HepG2 (cell line): ENCODE measurements at regions not wholly inside any gene's neighbourhood (a gene's known extent, or its start where the extent isn't known, plus 50 kb on each side); places are given as distances from the start of the nearest gene placed in this dataset.
A peak's percentile ranks its signal among the peaks of the same experiment; 100 is the strongest.

Source experiments
- ELF3 ChIP-seq: IDR thresholded peaks from 2 replicates; pipeline ENCODE4 v1.6.1; 2016; ENCODE audit warnings: missing genetic modification reagents, missing compliant biosample characterization
- HNF4A ChIP-seq: sonication (generic); formaldehyde crosslinking; IDR thresholded peaks from 2 replicates; pipeline ENCODE4 v1.4.0; 2020; ENCODE audit warnings: missing genetic modification reagents
- HOXA5 ChIP-seq: sonication (generic); formaldehyde crosslinking; IDR thresholded peaks from 2 replicates; pipeline ENCODE4 v1.4.0; 2020; ENCODE audit warnings: missing genetic modification reagents
- MEF2D ChIP-seq: sonication (generic); formaldehyde crosslinking; IDR thresholded peaks from 2 replicates; pipeline ENCODE4 v1.5.1; 2020; ENCODE audit warnings: mild to moderate bottlenecking, missing genetic modification reagents
- YEATS2 ChIP-seq: sonication (generic); formaldehyde crosslinking; IDR thresholded peaks from 2 replicates; pipeline ENCODE4 v1.4.0; 2020; ENCODE audit warnings: missing genetic modification reagents, borderline replicate concordance
- ZC3H4 ChIP-seq: sonication (generic); formaldehyde crosslinking; IDR thresholded peaks from 2 replicates; pipeline ENCODE4 v1.4.0; 2020; ENCODE audit warnings: missing genetic modification reagents, borderline replicate concordance
- ZNF234 ChIP-seq: sonication (generic); formaldehyde crosslinking; conservative IDR thresholded peaks from 2 replicates; pipeline ENCODE4 v1.5.1; 2020; ENCODE audit warnings: mild to moderate bottlenecking, missing genetic modification reagents
- ZNF564 ChIP-seq: sonication (generic); formaldehyde crosslinking; IDR thresholded peaks from 2 replicates; pipeline ENCODE4 v1.8.1; 2023; ENCODE audit warnings: mild to moderate bottlenecking, missing genetic modification reagents
- ZSCAN9 ChIP-seq: IDR thresholded peaks from 2 replicates; pipeline ENCODE4 v1.6.1; 2016; ENCODE audit warnings: borderline replicate concordance
- TF ChIP-seq, protein P1 (sequence below), 2 experiments: sonication (generic) in 1 of 2; formaldehyde crosslinking in 1 of 2; IDR thresholded peaks; 2 replicates each; pipeline versions ENCODE4 v1.6.1 to v1.9.0; 2014 to 2022; ENCODE audit warnings: antibody characterized with exemption in 1 of 2, borderline replicate concordance in 1 of 2, inconsistent platforms in 1 of 2, low read depth in 1 of 2, missing genetic modification reagents in 1 of 2
- TF ChIP-seq, protein P2 (sequence below): sonication (generic); formaldehyde crosslinking; IDR thresholded peaks from 2 replicates; pipeline ENCODE4 v1.5.0; 2020; ENCODE audit warnings: mild to moderate bottlenecking, missing genetic modification reagents, moderate library complexity
- TF ChIP-seq, protein P3 (sequence below): sonication (generic); formaldehyde crosslinking; IDR thresholded peaks from 2 replicates; pipeline ENCODE4 v1.8.0; 2022; ENCODE audit warnings: missing genetic modification reagents, low read depth, mild to moderate bottlenecking, borderline replicate concordance
- TF ChIP-seq, protein P4 (sequence below): IDR thresholded peaks from 2 replicates; pipeline ENCODE4 v1.6.1; 2016; ENCODE audit warnings: low read depth, missing genetic modification reagents, missing compliant biosample characterization

DNA sequence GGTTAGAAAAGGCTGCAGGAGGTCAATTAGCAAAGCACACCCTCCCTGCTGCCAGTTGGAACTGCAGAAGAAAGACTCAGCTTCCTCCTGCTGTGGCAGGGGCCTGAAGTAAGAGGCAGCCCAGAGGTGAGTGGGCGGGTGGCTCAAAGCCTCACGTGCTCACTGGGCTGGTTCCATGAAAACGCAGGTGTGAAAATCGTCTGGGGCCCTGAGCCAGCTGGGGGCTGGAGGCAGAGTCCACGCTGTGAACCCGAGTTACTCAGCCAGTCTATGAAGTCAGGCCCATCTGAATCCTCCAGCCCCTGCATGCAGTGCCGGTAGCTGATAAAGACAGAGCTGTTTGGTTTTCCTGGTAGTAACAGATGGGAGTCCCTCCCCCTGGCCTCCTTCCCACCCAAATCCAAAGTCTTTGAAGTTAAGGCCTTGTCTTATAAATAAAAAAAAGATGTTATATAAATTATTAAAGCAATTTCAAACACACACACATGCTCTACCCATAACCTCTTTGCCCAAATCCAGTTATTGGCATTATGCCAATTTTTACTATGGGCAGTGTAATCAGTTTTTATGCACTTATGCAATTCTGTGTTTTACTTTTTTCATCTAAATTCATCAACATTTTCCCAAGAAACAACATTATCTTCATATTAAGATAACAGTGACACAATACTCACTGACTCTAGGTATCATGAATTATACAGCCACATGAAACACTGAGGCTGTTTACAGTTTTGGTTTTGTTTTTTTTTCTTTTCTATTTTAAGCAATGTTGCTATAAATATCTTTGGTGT lies 57.9 kb upstream of the PNMA1 start (continued):
- TF ChIP-seq, protein P1, sequence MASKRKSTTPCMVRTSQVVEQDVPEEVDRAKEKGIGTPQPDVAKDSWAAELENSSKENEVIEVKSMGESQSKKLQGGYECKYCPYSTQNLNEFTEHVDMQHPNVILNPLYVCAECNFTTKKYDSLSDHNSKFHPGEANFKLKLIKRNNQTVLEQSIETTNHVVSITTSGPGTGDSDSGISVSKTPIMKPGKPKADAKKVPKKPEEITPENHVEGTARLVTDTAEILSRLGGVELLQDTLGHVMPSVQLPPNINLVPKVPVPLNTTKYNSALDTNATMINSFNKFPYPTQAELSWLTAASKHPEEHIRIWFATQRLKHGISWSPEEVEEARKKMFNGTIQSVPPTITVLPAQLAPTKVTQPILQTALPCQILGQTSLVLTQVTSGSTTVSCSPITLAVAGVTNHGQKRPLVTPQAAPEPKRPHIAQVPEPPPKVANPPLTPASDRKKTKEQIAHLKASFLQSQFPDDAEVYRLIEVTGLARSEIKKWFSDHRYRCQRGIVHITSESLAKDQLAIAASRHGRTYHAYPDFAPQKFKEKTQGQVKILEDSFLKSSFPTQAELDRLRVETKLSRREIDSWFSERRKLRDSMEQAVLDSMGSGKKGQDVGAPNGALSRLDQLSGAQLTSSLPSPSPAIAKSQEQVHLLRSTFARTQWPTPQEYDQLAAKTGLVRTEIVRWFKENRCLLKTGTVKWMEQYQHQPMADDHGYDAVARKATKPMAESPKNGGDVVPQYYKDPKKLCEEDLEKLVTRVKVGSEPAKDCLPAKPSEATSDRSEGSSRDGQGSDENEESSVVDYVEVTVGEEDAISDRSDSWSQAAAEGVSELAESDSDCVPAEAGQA (IDR thresholded peaks at IDR 0.05; ENCODE audit: low read depth) = peak; percentile 37; the same call in 1 of the 2 replicates
- TF ChIP-seq, protein P1 (CRISPR knock-in tag; IDR thresholded peaks at IDR 0.05; ENCODE audit: borderline replicate concordance) = no peak
- TF ChIP-seq, protein P2, sequence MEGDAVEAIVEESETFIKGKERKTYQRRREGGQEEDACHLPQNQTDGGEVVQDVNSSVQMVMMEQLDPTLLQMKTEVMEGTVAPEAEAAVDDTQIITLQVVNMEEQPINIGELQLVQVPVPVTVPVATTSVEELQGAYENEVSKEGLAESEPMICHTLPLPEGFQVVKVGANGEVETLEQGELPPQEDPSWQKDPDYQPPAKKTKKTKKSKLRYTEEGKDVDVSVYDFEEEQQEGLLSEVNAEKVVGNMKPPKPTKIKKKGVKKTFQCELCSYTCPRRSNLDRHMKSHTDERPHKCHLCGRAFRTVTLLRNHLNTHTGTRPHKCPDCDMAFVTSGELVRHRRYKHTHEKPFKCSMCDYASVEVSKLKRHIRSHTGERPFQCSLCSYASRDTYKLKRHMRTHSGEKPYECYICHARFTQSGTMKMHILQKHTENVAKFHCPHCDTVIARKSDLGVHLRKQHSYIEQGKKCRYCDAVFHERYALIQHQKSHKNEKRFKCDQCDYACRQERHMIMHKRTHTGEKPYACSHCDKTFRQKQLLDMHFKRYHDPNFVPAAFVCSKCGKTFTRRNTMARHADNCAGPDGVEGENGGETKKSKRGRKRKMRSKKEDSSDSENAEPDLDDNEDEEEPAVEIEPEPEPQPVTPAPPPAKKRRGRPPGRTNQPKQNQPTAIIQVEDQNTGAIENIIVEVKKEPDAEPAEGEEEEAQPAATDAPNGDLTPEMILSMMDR = peak; percentile 29
- TF ChIP-seq, protein P3, sequence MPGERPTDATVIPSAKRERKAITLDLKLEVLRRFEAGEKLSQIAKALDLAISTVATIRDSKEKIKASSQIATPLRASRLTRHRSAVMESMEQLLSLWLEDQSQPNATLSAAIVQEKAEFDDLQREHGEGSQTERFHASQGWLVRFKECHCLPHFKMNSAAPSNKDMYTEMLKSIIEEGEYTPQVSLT (CRISPR knock-in tag) = no peak
- peak; percentile 14; the same call in 1 of the 2 replicates for TF ChIP-seq ZNF234 (CRISPR knock-in tag)
- peak; percentile 86; the same call in 1 of the 2 replicates for TF ChIP-seq ZSCAN9 (CRISPR knock-in tag)
- TF ChIP-seq ZC3H4 = no peak
- TF ChIP-seq HNF4A (CRISPR knock-in tag) = peak; percentile 95
- TF ChIP-seq HOXA5 = peak; percentile 41; the same call in 1 of the 2 replicates
- TF ChIP-seq, protein P4, sequence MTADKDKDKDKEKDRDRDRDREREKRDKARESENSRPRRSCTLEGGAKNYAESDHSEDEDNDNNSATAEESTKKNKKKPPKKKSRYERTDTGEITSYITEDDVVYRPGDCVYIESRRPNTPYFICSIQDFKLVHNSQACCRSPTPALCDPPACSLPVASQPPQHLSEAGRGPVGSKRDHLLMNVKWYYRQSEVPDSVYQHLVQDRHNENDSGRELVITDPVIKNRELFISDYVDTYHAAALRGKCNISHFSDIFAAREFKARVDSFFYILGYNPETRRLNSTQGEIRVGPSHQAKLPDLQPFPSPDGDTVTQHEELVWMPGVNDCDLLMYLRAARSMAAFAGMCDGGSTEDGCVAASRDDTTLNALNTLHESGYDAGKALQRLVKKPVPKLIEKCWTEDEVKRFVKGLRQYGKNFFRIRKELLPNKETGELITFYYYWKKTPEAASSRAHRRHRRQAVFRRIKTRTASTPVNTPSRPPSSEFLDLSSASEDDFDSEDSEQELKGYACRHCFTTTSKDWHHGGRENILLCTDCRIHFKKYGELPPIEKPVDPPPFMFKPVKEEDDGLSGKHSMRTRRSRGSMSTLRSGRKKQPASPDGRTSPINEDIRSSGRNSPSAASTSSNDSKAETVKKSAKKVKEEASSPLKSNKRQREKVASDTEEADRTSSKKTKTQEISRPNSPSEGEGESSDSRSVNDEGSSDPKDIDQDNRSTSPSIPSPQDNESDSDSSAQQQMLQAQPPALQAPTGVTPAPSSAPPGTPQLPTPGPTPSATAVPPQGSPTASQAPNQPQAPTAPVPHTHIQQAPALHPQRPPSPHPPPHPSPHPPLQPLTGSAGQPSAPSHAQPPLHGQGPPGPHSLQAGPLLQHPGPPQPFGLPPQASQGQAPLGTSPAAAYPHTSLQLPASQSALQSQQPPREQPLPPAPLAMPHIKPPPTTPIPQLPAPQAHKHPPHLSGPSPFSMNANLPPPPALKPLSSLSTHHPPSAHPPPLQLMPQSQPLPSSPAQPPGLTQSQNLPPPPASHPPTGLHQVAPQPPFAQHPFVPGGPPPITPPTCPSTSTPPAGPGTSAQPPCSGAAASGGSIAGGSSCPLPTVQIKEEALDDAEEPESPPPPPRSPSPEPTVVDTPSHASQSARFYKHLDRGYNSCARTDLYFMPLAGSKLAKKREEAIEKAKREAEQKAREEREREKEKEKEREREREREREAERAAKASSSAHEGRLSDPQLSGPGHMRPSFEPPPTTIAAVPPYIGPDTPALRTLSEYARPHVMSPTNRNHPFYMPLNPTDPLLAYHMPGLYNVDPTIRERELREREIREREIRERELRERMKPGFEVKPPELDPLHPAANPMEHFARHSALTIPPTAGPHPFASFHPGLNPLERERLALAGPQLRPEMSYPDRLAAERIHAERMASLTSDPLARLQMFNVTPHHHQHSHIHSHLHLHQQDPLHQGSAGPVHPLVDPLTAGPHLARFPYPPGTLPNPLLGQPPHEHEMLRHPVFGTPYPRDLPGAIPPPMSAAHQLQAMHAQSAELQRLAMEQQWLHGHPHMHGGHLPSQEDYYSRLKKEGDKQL (CRISPR knock-in tag) = peak; percentile 69
- TF ChIP-seq MEF2D (CRISPR knock-in tag) = peak; percentile 89
- TF ChIP-seq ELF3 (CRISPR knock-in tag) = peak; percentile 70
- TF ChIP-seq YEATS2 (CRISPR knock-in tag) = peak; percentile 71; the same call in 1 of the 2 replicates
- 0 out of 2 replicates have a peak, but pooled peaks have one; percentile 58 for TF ChIP-seq ZNF564 (CRISPR knock-in tag)
